Panc1 (cell line): ENCODE measurements at regions not wholly inside any gene's neighbourhood (a gene's known extent, or its start where the extent isn't known, plus 50 kb on each side); places are given as distances from the start of the nearest gene placed in this dataset.

Source experiments
- CTCF ChIP-seq: fragments of 450-650 bp; IDR thresholded peaks from 2 replicates; pipeline ENCODE4 v1.5.1; 2017; ENCODE audit warnings: mild to moderate bottlenecking
- POLR2AphosphoS5 ChIP-seq: IDR thresholded peaks from 2 replicates; pipeline ENCODE4 v1.6.1; 2012; ENCODE audit warnings: mild to moderate bottlenecking, low read depth, low read length, moderate library complexity
- REST ChIP-seq, 2 experiments: IDR thresholded peaks; 2 replicates each; pipeline ENCODE4 v1.6.1; 2011 to 2012; ENCODE audit warnings: low read depth in 2 of 2, control low read depth in 1 of 2, low read length in 1 of 2, mild to moderate bottlenecking in 1 of 2, moderate library complexity in 1 of 2; ENCODE audit not compliant: insufficient read depth in 1 of 2
- TCF7L2 ChIP-seq: IDR thresholded peaks from 2 replicates; pipeline ENCODE4 v1.6.1; 2011; ENCODE audit warnings: mild to moderate bottlenecking, low read depth, low read length, inconsistent platforms

DNA sequence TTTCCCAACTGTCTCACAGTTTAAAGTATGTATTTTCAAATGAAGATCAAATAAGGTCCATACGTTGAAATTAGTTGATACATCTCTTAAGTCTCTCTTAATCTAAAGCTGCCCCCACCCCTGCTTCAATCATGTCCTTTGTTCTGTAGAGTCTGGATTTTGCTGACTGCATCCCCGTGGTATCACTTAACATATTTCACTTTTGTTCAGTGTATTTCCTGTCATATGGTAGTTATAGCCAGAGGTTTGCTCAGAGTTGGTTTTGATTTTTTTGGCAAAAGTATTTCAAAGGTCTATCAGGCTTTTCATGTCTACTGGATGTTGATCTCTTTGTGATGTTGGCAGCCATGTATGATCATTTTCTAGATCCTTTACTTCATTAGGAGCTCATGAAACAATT lies 54.4 kb upstream of the ARID5B start:
- no peak for TF ChIP-seq CTCF
- no peak for TF ChIP-seq TCF7L2
- TF ChIP-seq POLR2AphosphoS5: no peak
- TF ChIP-seq REST (IDR thresholded peaks at IDR 0.05; ENCODE audit: insufficient read depth in 1 of 2, low read depth in 2 of 2, low read length in 1 of 2): no peak
